Activated CD4-positive, CD25-positive, alpha-beta regulatory T cell treated with anti-CD3 and anti-CD28 coated beads, Interleukin-2, amount 50 U/mL, for 72 hours (primary cell): ENCODE measurements at regions not wholly inside any gene's neighbourhood (a gene's known extent, or its start where the extent isn't known, plus 50 kb on each side); places are given as distances from the start of the nearest gene placed in this dataset.

Source experiments
- DNase-seq: peaks from one replicate; pipeline ENCODE4 v3.0.0; 2021

DNA sequence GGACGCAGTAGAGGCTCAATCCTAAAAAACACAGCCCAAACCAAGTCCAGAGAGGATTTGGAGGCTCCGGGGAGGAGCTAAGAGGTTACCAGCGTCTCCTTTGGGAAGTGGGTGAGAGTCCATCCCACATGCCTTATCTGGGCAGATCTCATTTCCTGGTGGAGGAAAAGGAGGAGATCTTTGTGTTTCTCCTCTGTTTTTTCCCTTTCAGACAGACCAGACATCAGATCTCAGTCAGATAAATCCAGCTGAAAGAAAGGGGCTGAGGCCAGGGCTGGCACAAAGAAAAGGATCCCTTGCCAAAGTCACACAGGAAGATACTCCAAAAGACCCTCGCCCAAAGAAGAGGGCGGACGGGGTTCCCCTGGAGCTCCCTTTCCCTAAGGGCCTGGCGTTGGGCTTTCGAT lies 58.3 kb upstream of the COMTD1 start:
- no peak for DNase-seq

DNA sequence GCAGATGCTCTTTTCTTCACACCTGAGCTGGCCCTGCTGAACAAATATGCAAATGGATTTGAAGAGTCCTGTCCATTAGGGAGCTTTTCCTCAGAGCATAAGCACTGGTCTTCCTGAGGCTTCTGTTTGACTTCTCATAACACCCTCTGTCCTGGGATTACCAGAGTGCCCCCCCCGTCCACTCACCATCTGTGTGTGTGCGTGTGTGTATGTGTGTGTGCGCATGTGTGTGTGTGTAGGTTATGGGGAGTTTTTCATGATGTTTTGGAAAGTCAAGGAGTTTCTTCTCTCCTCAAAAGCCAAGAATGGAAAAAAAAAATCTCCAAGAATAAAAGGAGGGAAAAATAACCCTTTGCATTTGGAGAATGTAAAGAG lies 57.7 kb upstream of the COMTD1 start:
- no peak for DNase-seq

DNA sequence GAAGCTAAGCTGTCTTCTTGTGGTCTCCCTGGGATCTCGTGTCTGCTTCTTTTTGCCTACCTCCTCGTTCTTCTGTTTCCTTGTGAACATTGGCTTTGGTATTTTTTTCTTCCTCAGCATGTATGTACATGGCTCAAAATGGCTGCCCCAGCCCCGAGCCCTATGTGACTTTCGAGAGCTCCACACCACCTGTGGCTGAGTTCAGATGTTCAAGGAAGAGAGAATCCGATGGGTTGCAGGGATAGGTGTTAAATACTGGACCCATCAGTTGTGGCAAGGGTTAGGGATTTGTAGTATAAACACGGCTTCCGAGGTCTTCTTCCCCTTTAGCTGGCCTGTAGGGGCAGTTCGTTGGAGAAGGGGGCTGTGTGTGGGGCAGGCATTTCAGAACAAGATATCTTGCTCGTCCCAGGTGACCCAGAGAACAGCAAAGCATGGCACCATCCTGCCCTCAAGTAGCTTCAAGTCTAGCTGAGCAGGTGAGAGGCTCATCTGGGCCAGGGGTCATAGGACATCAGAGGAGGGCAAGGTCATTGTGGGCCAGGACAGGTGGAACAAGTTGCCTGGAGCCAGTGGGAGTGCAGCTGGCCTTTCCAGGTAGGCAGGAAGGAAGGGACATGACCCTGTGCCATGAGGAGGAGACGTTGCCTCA lies 57.2 kb upstream of the COMTD1 start:
- DNase-seq: no peak

DNA sequence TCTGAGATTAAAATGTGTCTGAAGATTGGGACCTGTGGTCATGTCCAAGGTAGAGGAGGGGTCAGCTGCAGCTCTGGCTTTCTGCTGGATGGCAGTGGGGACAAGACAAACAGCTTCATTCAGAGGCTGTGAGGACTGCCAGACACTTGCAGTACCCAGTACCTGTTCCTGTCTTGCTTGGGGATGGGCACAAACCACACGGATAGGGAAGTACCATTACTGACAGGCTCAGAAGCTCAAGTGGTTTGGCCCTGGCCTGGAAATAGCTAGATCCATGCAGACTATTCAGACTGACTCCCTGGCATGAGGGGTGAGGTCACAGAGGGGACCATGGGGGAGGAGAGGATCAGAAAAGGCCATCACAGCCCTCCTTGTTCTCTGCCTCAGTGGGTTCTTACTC lies 56.0 kb upstream of the COMTD1 start:
- no peak for DNase-seq

- DNase-seq: no peak
Observed at GRCh38 chr10:75288140-75288711, 52.5 kb upstream of the COMTD1 start.

DNA sequence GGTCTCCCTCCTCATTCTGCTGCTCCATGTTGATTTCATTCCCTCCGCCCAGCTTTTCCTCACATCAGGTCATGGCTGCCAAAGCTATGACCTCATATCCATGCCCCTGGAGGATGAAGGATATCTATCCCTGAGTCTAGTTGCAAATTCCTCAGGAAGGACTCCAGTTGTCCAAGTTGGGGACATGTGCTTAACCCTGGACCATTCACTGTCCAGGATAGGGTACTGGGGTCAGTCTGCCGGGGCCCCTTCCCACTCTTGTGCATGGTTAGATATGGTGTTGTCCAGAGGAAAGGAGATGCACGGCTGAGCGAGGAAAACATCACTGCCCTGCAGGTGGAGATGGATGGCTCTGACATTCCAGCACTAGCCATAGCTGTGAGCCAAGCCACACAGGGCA lies 51.9 kb upstream of the COMTD1 start:
- DNase-seq: no peak

GRCh38 chr10:75286901-75287300 lies 51.1 kb upstream of the COMTD1 start:
- DNase-seq: no peak
